MCF 10A (cell line): ENCODE measurements at regions not wholly inside any gene's neighbourhood (a gene's known extent, or its start where the extent isn't known, plus 50 kb on each side); places are given as distances from the start of the nearest gene placed in this dataset.

Experiments
- BruUV-seq: library from RNA; stranded (reverse); fragments of 400-500 nt; replicated peaks from 2 replicates; lab custom pipeline; 2021; lab: Mats Ljungman, UMichigan
- CTCF ChIA-PET: fragments of 300-600 bp; sonication (Branson Sonifier 250); formaldehyde crosslinking; extraction: SDS; loops from one replicate; lab custom pipeline; 2021; ENCODE audit warnings: antibody characterized with exemption, inconsistent platforms; lab: Yijun Ruan, JAX
- POLR2A ChIA-PET: fragments of 300-600, 350-650 bp; sonication (Branson Sonifier 250); formaldehyde crosslinking; extraction: SDS; loops from one replicate; lab custom pipeline; 2020; ENCODE audit warnings: antibody characterized with exemption, inconsistent platforms; lab: Yijun Ruan, JAX
- DNase-seq: peaks from one replicate; pipeline ENCODE4 v3.0.0-alpha.2; 2018; ENCODE audit not compliant: unreplicated experiment
- H3K27ac Mint-ChIP-seq: one replicate; pipeline ENCODE4 v1.8.0; 2022; ENCODE audit warnings: mild to moderate bottlenecking, low read depth, mixed read lengths; ENCODE audit not compliant: unreplicated experiment
- H3K27me3 Mint-ChIP-seq: one replicate; pipeline ENCODE4 v1.8.0; 2022; ENCODE audit warnings: mixed read lengths; ENCODE audit not compliant: insufficient read depth, unreplicated experiment
- H3K36me3 Mint-ChIP-seq: one replicate; pipeline ENCODE4 v1.8.0; 2022; ENCODE audit warnings: mild to moderate bottlenecking, moderate library complexity, mixed read lengths; ENCODE audit not compliant: insufficient read depth, unreplicated experiment
- H3K4me1 Mint-ChIP-seq: one replicate; pipeline ENCODE4 v1.8.0; 2022; ENCODE audit warnings: mixed read lengths; ENCODE audit not compliant: insufficient read depth, unreplicated experiment
- H3K4me3 Mint-ChIP-seq: one replicate; pipeline ENCODE4 v1.8.0; 2022; ENCODE audit warnings: mild to moderate bottlenecking, moderate library complexity, mixed read lengths; ENCODE audit not compliant: unreplicated experiment
- H3K9me3 Mint-ChIP-seq: one replicate; pipeline ENCODE4 v1.8.0; 2022; ENCODE audit warnings: mixed read lengths; ENCODE audit not compliant: unreplicated experiment
- CTCF ChIP-seq: fragments of 200-600 bp; IDR thresholded peaks from one replicate; pipeline ENCODE4 v1.8.0; 2022; ENCODE audit warnings: antibody characterized with exemption, mild to moderate bottlenecking; ENCODE audit not compliant: unreplicated experiment
- intact Hi-C: fragments of 100-400 bp; cut with micrococcal nuclease; formaldehyde crosslinking; loops from 2 replicates; pipeline ENCODE4 v1.14.1; 2022

DNA sequence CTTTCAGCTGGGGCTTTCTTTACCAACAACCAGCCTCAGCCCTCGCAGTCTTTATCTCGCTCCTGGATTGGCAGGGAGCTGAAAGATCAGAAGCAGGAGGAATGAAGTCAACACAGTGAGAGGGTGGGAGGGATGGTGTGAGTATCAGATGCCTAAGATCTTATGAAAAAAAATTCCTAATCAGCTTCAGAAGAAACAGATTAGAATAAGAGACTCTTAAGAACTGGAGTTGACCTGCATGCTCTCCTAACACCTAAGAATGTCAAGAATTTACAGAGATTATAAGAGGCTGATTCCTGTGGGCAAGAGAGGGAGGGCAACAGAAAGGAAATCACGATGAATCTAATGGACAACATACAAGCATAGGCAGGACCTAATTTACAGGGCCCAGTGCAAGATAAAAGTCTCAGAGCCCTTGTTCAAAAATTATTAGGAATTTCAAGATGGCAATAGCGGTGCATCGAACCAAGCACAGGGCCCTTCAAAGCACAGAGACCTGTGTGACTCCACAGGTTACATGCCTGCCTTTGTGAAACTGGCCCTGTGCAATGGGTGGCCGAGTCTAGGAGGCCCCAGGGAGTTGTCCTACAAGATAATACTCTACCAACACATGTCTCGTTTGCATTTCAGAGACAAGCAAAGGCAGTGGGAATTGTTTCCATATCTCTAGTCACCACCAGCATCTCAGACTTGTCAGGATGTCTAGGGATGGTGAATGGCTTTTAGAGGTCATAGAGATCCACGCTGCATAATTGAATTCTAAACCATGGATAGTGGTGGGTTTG is 65.3 kb upstream of the PPP2R5A start:
- intact Hi-C loops, result no loop called here
- Mint-ChIP-seq H3K4me1 (no peaks in the 10 kb centered on the region), H3K4me3 (no peak overlapping the region), H3K36me3 (no peaks in the 10 kb centered on the region), H3K9me3 (no peaks in the 10 kb centered on the region), H3K27me3 (peaks cover 13% of the 10 kb centered on the region), H3K27ac (no peak overlapping the region)
- no peak for DNase-seq
- POLR2A ChIA-PET, result interaction anchor here (1.2 kb wide), 1 partner anchor 15 kb away, joined by 3 read pairs; no protein-coding TSS in a partner anchor
- no peak for TF ChIP-seq CTCF
- CTCF ChIA-PET, result interaction anchor here (0.6 to 0.7 kb wide), 2 partner anchors 90 to 147 kb away, joined by 3 read pairs; no protein-coding TSS in a partner anchor
- no TSS peak for BruUV-seq

GRCh38 chr1:212221801-212222200 is 63.4 kb upstream of the PPP2R5A start:
- intact Hi-C loops, result no loop called here
- ChIA-PET CTCF (no interaction called here), POLR2A (no interaction called here)
- Mint-ChIP-seq H3K27ac (no peak overlapping the region), H3K4me3 (no peak overlapping the region), H3K27me3 (peaks cover 13% of the 10 kb centered on the region), H3K36me3 (no peaks in the 10 kb centered on the region), H3K4me1 (no peaks in the 10 kb centered on the region), H3K9me3 (no peaks in the 10 kb centered on the region)
- DNase-seq, result no peak
- TF ChIP-seq CTCF, result no peak
- BruUV-seq, result no TSS peak

DNA sequence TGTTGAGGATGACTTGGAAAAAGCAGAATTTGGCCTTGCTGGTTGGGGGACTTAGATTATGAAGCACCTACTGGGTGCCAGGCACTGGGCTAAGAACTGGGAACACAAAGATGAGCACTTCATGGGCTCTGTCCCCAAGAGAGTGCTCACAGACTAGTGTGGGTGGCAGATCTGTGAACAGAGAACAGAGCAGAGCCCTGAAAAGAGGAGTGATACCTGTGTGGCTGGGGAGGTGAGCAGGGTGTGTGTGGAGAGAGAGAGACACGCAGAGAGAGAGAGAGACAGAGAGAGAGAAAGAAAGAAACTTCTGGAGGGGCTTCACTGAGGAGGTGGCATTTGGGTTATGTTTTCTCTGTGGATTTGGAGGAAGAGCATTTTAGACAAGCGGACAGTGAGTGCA is 61.1 kb upstream of the PPP2R5A start:
- Mint-ChIP-seq H3K27ac (no peak overlapping the region), H3K4me3 (no peak overlapping the region), H3K4me1 (no peaks in the 10 kb centered on the region), H3K9me3 (no peaks in the 10 kb centered on the region), H3K36me3 (no peaks in the 10 kb centered on the region), H3K27me3 (peaks cover 13% of the 10 kb centered on the region)
- intact Hi-C loops, result no loop called here
- ChIA-PET POLR2A (no interaction called here), CTCF (no interaction called here)
- DNase-seq, result no peak
- TF ChIP-seq CTCF, result no peak
- no TSS peak for BruUV-seq

GRCh38 chr1:212225416-212225815 is 59.8 kb upstream of the PPP2R5A start:
- DNase-seq, result no peak
- CTCF ChIA-PET, result interaction anchor here (1.0 kb wide), 1 partner anchor 12 kb away, joined by 4 read pairs; no protein-coding TSS in a partner anchor
- Mint-ChIP-seq H3K9me3 (no peaks in the 10 kb centered on the region), H3K27ac (no peak overlapping the region), H3K4me3 (no peak overlapping the region), H3K4me1 (peaks cover 9% of the 10 kb centered on the region), H3K27me3 (peaks cover 13% of the 10 kb centered on the region), H3K36me3 (no peaks in the 10 kb centered on the region)
- intact Hi-C loops, result no loop called here
- TF ChIP-seq CTCF, result no peak
- no TSS peak for BruUV-seq
- POLR2A ChIA-PET, result interaction anchor here (1.2 kb wide), 1 partner anchor 35 kb away, joined by 3 read pairs; no protein-coding TSS in a partner anchor
